Astrocyte (in vitro differentiated cells and primary cell): ENCODE measurements at regions not wholly inside any gene's neighbourhood (a gene's known extent, or its start where the extent isn't known, plus 50 kb on each side); places are given as distances from the start of the nearest gene placed in this dataset.

Source experiments
- CTCF ChIP-seq: IDR thresholded peaks from 2 replicates; pipeline ENCODE4 v1.5.1; 2011; ENCODE audit warnings: low read depth, mild to moderate bottlenecking, inconsistent platforms, low read length, moderate library complexity; ENCODE audit not compliant: insufficient read depth
- EZH2 ChIP-seq: IDR thresholded peaks from 2 replicates; pipeline ENCODE4 v1.6.1; 2012; ENCODE audit warnings: mild to moderate bottlenecking, low read length, inconsistent platforms; ENCODE audit not compliant: insufficient read depth

GRCh38 chr18:67621906-67622305 is 105.4 kb upstream of the DSEL start:
- TF ChIP-seq CTCF (no peak), EZH2 (no peak)
